HEK293 (cell line): ENCODE measurements at regions not wholly inside any gene's neighbourhood (a gene's known extent, or its start where the extent isn't known, plus 50 kb on each side); places are given as distances from the start of the nearest gene placed in this dataset.

Experiments used
- CTCF ChIP-seq: fragments of 450-650 bp; formaldehyde crosslinking; IDR thresholded peaks from 2 replicates; pipeline ENCODE4 v1.5.1; 2016; ENCODE audit warnings: missing biosample characterization, missing genetic modification characterization
- RBAK ChIP-seq: fragments of 450-650 bp; formaldehyde crosslinking; IDR thresholded peaks from 2 replicates; pipeline ENCODE4 v1.5.1; 2016; ENCODE audit warnings: missing biosample characterization, missing genetic modification characterization
- SETDB1 ChIP-seq: IDR thresholded peaks from one replicate; pipeline ENCODE4 v1.6.1; 2017; ENCODE audit warnings: mild to moderate bottlenecking, low read length, moderate library complexity, mixed read lengths; ENCODE audit not compliant: insufficient read length
- TCF7L2 ChIP-seq: IDR thresholded peaks from 2 replicates; pipeline ENCODE4 v1.6.1; 2011; ENCODE audit warnings: low read depth, mild to moderate bottlenecking, inconsistent platforms, low read length, moderate library complexity, borderline replicate concordance
- YY1 ChIP-seq: fragments of 450-650 bp; formaldehyde crosslinking; IDR thresholded peaks from 2 replicates; pipeline ENCODE4 v1.5.1; 2018; ENCODE audit warnings: missing biosample characterization, missing genetic modification characterization
- ZBTB8A ChIP-seq: fragments of 450-650 bp; formaldehyde crosslinking; IDR thresholded peaks from 2 replicates; pipeline ENCODE4 v1.5.1; 2016; ENCODE audit warnings: missing biosample characterization, missing genetic modification characterization
- ZNF169 ChIP-seq: fragments of 450-650 bp; formaldehyde crosslinking; IDR thresholded peaks from 2 replicates; pipeline ENCODE4 v1.5.1; 2016; ENCODE audit warnings: missing biosample characterization, missing genetic modification characterization
- ZNF202 ChIP-seq: fragments of 450-650 bp; formaldehyde crosslinking; IDR thresholded peaks from 2 replicates; pipeline ENCODE4 v1.5.1; 2016; ENCODE audit warnings: missing biosample characterization, missing genetic modification characterization, borderline replicate concordance
- ZNF274 ChIP-seq, 2 experiments: fragments of 200-500 bp in 1 of 2; fragments of 450-650 bp in 1 of 2; sonication (Bioruptor generic) in 1 of 2; formaldehyde crosslinking in 1 of 2; IDR thresholded peaks; 2 replicates each; pipeline versions ENCODE4 v1.5.1 to v1.6.1; 2014 to 2016; ENCODE audit warnings: borderline replicate concordance in 1 of 2, inconsistent platforms in 1 of 2, low read length in 1 of 2, missing biosample characterization in 1 of 2, missing genetic modification characterization in 1 of 2
- ZNF311 ChIP-seq: fragments of 450-650 bp; formaldehyde crosslinking; IDR thresholded peaks from 2 replicates; pipeline ENCODE4 v1.5.1; 2017; ENCODE audit warnings: missing biosample characterization, missing genetic modification characterization, borderline replicate concordance
- ZNF530 ChIP-seq: fragments of 450-650 bp; formaldehyde crosslinking; IDR thresholded peaks from 2 replicates; pipeline ENCODE4 v1.5.1; 2016; ENCODE audit warnings: low read depth, missing biosample characterization, missing genetic modification characterization
- ZNF747 ChIP-seq: fragments of 450-650 bp; formaldehyde crosslinking; IDR thresholded peaks from 2 replicates; pipeline ENCODE4 v1.5.1; 2016; ENCODE audit warnings: missing biosample characterization, missing genetic modification characterization
- ZSCAN16 ChIP-seq: fragments of 450-650 bp; formaldehyde crosslinking; IDR thresholded peaks from 2 replicates; pipeline ENCODE4 v1.5.1; 2016; ENCODE audit warnings: missing biosample characterization, missing genetic modification characterization

DNA sequence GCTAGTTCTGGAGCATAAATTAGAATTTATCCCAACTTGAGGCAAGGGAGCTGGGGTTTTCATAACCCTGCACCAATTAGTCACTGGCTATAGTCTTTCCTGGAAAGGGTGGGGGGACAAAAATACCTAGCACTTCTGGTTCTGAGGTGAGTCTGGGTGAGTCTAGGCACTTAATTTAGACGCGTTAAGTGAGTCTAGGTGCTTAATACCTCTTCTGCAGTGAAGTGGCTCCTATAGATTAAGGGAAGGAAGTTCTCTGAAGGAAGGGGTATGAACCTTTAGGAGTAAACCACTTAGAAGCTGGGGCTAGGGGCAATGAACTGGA, 251.7 kb downstream of the EFCAB11 start:
- TF ChIP-seq TCF7L2: no peak
- TF ChIP-seq YY1 (tag by site-specific recombination): no peak
- TF ChIP-seq ZNF274 (IDR thresholded peaks at IDR 0.05; ENCODE audit: low read length): no peak
- no peak for TF ChIP-seq ZNF274 (tag by site-specific recombination; IDR thresholded peaks at IDR 0.05; ENCODE audit: borderline replicate concordance)
- no peak for TF ChIP-seq ZNF747
- TF ChIP-seq CTCF (tag by site-specific recombination): no peak
- TF ChIP-seq SETDB1: no peak
- no peak for TF ChIP-seq ZNF202
- no peak for TF ChIP-seq ZNF311 (tag by site-specific recombination)
- TF ChIP-seq ZSCAN16 (tag by site-specific recombination): no peak
- no peak for TF ChIP-seq ZNF169 (tag by site-specific recombination)
- TF ChIP-seq RBAK (tag by site-specific recombination): no peak
- no peak for TF ChIP-seq ZNF530 (tag by site-specific recombination)
- no peak for TF ChIP-seq ZBTB8A (tag by site-specific recombination)
